Stimulated activated CD4-positive, alpha-beta T cell treated with anti-CD3 and anti-CD28 coated beads, TNF-alpha, amount 100 ng/mL, for 24 hours (primary cell): ENCODE measurements at regions not wholly inside any gene's neighbourhood (a gene's known extent, or its start where the extent isn't known, plus 50 kb on each side); places are given as distances from the start of the nearest gene placed in this dataset.

ENCODE experiments used
- DNase-seq, 3 experiments: peaks; one replicate each; pipeline ENCODE4 v3.0.0-alpha.2; 2020; ENCODE audit warnings: low read depth in 3 of 3

DNA sequence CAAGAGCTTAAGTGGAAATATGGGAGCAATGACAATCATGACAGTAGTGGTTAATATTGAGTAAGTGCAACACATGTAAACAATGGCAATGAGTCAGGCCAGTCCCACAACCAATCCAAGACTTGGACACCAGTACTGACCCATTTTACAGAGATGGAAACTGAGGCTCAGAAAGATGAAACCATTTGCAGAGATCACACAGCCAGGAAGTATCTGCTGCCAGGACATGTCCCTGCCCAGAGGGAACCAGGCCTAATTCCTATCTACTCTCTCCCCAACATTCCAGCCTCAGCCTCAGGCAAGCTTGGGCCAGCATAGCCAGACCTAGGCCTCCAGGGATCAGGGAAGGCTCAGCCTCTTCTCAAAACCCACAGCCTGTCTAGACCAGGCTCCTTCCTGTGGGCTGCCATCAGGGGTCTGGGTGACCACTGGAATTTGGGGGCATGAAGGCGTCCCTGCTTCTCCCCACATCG lies 395.1 kb downstream of the MN1 start:
- DNase-seq: no peak

DNA sequence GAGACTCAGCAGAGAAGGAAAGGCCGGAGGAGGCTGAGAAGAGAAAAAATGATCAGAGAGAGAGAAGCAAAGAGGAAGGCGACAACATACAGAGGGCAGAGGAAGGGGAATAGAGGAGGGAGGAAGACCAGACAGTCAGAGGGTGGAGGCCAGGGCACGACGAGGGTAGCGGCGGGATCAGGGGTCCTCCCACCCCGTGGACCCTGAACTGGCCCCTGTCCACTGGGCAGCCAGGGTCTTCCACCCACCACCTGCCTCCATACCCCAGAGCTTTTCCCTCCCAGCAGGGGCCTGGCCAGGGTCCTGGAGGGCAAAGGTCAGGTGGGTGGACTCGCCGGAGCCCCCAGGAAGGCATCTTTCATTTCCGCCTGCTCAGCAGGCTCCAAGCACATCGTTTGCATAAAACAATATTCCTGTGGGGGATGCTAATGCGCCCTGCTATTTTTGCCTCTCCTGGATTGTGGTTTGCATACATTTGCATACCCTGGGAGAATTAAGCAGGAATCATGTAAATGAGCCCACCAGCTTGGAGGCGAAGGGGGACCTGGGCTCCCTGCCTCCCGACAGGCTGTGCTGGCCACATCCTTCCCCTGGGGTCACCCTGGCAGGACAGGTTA lies 394.1 kb downstream of the MN1 start:
- no peak for DNase-seq

DNA sequence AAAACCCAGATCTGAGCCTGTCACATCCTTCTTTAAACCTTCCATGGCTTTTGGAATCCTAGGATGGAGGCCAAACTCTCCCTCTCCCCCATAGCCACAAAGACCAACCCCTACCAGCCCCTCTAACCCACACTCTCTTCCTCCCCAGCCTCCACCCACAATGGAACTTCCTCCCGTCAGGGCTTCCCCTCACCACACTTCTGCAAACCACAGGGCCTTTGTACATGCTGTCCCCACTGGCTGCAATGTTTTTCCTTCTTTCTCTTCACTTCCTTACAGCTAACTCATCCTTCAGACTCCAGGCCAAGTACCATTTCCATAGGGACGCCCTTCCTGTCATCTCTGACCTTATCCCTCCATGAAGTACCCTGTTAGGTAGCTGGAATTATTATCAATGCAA lies 393.5 kb downstream of the MN1 start:
- no peak for DNase-seq

DNA sequence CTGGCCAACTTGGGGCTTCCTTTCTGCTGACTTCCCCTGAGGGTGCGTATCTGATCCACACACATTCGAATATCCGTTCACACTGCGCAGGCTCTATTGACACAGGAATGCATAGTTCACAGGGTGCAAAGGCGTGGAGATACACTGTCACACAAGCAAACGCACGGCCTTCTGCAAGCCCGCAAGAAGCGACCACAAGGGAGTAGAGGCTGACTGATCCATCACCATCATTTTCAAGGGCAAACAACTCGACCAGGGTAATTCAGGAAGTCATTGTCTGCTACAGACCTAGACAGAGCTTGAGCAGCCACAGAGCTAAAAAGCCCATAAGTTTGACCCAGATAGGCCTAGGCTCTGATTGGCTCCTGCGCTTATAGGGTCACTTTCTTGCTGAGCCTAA lies 392.3 kb downstream of the MN1 start:
- DNase-seq: no peak

DNA sequence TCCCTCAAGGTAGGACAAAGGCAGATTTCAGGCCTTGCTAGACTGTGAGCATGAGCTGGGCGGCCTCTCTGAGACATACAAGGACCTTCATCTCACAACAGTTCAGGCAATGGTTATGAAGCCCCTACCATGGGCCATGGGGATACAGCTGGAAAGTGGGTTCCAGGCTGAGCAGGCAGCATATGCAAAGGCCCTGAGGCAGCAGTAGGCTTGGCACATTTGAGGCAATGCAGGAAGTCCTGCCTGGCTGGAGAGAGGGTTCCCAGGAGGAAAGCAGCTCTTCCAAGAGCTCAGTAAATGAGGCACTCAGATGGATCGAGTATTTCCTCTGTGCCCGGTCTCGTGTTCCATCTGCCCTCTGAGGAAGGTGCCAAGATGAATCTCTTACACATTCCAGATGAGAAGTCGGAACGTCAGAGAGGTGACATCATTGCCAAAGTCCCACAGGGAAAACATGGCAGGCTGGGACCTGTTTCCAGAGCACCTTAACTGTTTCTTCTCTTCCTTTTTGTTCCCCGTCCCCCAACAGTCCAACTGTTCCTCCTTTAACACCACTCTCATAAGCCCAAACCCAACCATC lies 388.6 kb downstream of the MN1 start:
- DNase-seq: no peak

DNA sequence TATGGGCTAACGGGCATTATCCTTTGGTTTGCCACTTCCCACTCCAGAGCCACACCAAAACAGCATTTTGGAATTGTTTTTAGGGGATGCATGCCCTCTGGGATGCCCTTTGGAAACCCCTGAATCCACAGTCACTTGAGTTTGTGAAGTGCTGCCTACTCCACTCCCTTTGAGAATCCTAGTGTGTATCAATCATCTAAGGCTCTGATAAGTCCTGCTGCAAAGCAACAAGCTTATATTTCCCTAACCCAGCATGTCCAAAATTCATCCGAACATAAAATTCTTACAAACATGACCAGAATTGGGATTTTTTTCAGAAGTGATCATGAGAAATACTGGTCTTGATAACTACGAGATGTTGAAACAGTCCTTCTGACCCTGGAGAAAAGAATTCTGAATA lies 387.9 kb downstream of the MN1 start:
- no peak for DNase-seq

DNA sequence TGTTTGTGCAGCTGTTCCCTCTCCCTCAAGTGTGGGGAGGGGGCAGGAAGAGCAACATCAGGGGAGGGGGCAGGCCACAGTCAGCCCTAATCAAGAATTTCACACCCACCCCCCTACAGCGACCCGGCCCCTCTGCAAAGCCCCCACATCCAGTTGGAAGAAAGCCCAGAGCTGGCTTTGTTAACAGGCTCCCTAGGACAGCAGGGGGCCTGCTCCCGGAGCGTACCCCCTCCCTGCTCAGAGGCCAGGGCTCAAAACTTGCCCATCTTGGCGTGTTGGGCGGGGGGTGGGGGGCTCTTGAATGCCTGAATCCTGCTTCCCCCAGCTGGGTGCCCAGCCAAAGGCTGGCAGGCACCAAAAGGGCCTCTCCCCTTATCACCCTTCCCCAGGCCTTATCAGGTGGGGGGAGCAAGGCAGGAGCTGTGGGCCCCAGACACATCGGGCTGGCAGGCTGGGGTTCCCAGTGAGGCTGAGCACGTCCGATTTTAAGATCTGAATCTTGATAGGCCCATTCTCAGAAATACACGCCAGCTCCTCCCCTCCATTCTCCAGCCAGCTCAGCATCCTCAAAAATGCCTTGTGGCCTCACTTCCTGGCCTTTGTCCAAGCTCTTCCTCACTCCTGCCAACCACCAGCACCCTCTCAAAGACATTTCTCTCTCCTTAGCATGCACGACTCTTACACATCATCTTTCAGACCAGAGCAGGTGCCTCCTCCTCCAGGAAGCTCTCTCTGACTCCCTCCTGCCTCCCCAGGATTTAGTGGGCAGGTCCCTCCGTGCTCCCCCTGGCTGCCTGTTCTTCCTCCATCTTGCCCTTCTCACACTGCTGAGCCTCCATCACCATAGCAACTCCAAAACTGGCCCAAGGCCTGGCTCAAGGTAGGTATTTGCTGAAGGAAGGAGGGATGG lies 384.8 kb downstream of the MN1 start:
- DNase-seq: no peak

DNA sequence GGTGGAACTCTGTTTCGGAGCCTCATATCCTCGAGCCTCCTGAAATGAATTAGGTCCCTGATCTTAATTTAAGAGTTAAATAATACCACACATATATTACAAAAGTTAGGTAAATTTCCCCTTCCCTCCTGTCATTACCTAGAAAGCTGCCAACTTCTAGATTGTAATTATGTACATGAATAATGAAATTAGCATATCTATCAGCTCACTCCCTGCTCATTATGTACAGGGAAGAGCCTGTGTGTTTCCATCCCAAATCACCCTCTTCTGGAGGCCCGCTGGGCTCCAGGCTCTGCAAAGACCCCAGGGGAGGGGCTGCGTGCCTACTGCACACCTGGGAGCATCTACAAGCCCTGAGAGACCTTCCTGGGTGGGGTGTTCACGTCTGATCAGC lies 384.1 kb downstream of the MN1 start:
- DNase-seq: no peak

DNA sequence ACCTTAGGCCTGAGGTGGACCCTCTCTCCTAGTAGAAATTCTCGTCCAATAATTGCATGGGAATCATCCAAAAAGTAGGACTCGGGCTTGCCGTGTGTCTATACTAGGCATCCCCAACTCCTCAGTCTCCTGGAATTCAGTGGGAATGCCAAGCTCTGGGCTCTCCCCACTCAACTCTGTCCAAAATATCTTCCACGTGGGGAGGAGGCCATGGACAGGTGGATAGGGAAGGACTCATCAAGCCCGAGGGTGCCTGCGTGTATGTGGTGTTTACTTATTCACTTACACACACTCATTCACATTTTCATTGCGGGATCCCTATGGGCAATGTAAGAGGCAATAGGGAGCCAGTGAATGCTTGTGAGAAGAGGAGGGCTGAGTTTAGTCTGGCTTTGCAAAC lies 383.3 kb downstream of the MN1 start:
- DNase-seq: no peak

DNA sequence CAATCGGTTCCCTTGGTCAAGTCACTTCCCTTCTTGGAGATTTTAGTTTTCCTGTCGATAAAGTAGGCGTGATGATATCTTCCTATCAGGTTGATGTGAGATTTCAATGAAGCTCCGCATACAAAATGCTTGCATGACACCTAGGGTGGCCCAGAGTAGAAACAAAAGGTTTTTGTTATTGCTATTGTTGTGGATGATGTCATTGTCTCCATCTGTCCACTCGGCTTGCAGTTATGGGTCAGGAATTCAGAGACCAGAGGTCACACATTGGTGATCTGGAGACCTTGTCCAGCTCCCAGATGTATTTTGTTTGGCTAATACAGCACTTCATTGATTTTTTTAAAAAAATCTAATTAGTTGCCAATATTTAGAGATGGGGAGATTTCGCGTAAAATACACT lies 382.1 kb downstream of the MN1 start:
- no peak for DNase-seq

DNA sequence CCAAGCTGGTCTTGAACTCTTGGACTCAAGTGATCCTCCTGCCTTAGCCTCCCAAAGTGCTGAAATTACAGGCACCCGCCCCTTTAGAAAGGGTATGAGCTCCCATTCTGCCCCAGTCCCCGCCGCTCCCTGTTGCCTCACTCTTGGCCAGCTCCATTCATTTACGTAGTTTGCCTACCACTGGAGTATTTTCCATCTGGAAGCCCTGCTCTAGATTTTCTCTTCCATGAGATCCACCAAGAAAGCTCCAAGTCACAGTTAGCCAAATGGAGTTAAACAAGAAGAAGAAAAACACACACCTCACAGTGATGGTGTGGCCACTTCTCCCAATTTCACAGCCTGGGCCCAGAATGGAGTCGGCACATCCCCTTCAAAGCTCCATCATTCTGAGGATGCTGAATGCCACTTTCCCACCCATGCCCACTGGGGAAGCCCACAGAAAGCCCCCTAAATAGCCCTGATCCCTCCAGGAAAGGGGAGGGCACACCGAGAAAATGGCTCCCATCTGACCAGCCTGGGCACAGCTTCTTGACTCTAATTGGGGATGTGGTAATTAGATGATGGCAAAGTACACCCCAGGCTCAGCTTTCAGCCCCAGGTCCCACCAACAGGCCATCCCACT lies 381.2 kb downstream of the MN1 start:
- DNase-seq: no peak

DNA sequence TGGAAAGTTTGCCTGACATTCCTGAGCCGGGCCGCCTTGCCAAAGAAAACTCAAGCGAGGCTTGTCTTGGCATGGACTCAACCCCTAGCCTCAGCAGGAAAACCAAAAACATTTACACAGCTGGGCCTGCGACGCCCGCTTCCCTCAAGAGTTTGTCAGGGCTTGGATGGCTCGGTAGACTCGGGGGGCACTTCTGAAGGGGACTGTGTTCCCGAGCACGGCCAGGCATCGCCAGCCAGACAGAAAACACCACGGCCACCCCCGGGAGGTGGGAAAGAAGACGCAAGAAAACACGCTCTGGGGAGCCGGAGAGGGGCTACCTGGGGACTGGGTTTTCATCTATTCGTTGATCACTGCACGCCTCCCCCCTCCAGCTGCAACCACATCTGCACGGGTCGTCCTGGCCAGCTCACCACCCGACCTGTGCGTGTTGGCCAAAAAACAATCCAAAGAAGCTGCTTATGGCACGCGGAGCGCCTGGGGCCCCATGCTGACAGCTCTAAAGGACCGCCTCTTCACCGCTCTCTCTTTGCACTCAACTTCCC lies 380.7 kb downstream of the MN1 start:
- no peak for DNase-seq

DNA sequence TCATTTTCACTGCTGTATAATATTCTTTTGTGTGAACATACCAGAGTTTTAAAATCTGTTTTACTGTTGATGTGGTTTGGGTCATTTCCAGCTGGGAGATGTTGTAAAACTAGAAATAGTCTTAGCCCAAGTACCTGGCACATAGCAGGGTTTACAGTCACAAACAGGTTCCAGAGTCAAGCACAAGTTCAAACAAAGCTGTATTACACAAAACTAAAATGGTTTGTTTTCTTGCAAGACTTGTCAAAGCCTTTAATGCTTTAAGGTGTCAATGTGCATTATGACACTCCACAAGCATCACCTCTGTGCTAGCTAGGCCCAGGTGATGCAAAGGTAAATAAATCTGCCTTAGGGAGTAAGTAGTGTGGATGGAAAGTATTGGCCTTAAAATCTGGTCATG lies 379.1 kb downstream of the MN1 start:
- no peak for DNase-seq

DNA sequence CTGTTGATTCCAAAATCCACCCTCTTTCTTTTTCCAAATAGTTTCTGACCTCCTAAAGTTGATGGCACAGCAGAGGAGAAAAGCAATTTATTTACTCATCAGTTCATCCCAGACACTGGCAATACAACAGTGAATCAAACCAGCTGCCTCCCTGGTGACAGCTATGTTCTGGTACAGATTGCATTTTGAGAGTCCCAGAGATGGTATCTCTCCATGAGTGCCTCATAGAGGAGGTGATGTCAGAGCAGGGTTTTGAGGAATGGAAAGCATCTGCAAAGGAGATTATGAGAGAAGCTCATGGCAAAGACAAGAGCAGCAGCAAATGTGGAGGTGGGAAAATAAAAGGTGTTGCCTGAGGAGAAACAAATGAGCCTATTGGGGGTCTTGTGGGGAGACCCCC lies 377.2 kb downstream of the MN1 start:
- DNase-seq: no peak

DNA sequence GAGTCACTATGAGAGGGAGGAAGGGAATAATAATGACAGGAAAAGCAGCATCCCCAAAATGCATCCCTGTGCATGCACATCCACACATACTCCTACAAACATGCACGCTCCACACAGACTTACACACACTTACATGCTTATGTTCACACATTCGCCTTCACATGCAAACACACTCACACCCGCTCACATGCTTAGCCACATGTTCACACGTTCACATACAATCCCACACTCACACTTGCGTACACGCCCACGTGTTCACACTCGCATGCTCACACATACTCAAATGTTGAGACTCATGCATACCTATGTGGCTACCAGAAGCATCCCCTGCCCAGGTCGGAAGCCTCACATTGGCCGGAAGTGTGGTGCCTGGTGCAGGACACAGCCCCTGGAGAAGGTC lies 372.1 kb downstream of the MN1 start:
- no peak for DNase-seq

DNA sequence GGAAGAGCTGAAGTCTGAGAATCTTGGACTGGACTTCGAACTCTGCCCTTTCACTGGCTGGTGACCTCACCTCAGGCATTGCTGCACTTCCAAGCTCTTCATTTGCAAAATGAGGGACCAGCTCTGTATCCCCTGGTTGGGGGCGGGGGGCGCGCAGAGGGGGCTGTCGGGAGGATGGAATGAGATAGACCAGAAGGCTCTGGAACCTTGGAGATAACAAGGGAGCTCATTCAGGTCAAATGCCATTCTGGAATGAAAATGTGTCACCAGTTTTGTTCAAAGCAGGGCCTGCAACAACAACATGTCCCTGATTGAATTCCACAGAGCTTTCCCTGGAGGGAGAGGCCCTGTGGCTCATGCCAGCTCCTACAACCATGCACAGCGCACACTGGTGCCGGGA lies 370.5 kb downstream of the MN1 start:
- DNase-seq: no peak

DNA sequence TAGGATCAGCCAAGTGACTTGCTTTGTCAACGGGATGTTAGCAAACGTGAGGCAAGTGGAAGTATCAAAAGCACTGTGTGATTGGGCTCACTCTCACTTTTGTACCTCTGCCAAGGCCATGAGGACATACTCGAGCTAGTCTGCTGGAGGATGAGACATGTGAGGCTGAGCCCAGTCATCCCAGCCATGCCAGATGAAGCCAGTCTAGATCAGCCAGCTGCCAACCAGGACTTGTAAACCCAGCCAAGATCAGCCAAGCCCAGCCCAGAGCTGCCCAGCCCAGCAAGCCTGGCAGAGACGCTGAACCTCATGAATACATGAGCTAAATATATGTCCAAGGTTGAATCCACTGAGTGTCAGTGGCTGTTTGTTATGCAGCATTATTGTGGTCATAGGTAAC lies 369.7 kb downstream of the MN1 start:
- DNase-seq: no peak

DNA sequence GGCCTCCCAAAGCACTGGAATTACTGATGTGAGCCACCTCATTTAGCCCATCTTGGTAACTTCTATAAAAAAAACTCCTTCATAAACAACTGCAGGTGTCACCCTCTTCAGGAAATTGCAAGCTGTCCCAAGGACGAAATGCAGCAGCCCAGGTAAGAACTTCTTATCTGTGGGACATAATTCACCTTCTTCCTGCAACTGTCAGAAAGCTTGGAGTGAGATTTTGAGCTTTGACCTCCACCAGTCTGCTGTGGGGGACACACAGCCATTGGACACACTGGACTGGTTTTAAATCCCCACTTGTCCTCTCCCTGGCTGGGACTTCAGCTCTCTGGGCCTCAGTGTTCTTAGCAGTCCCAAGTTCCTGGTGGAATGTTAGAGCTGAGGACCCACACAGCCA lies 368.5 kb downstream of the MN1 start:
- DNase-seq: no peak

DNA sequence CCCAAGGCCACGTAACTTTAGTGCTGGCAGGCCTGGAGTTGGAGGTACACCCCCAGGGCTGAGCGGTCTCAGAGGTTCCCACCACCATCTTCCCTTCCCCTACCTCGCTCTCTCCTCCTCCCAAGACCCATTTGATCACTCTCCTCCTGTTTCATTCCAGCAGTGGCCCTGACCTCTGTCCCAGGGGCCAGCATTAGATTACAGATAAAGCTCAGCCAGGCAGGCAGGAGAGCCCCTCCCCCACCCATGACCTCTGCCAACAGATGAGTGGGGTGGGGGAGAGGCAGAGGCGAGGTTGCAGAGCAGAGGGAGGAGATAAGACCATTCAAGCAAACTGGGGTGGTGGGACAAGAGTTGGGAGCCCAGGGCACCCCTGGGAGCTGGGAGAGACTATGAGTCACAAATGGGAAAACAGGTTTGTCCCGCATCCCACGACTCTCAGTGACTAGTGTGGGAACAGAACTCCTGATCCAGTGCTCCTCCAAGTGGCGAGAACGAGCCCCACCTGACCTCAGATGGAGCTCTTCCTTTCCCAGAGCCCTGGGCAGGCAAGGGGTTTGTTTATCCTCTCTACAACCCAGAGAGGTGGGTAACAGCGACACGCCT lies 367.9 kb downstream of the MN1 start:
- no peak for DNase-seq

DNA sequence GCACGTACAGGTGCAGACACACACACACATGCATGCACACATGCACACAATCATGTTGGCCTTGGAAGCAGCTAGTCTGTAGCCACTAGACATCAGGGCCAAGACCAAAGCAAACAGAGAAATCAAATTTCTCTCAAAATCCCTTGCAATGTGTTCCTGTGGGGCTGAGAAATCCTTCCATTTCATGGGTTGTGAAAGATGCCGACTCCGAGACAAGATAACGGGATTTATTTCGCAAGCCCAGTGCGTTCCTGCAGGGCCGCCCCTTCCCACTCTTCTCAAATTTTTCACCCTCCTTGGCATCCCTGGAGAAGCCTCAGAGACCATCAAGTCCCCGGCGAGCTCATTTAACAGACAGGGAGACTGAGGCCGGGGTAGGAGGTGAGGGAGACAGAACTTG lies 366.7 kb downstream of the MN1 start:
- no peak for DNase-seq

DNA sequence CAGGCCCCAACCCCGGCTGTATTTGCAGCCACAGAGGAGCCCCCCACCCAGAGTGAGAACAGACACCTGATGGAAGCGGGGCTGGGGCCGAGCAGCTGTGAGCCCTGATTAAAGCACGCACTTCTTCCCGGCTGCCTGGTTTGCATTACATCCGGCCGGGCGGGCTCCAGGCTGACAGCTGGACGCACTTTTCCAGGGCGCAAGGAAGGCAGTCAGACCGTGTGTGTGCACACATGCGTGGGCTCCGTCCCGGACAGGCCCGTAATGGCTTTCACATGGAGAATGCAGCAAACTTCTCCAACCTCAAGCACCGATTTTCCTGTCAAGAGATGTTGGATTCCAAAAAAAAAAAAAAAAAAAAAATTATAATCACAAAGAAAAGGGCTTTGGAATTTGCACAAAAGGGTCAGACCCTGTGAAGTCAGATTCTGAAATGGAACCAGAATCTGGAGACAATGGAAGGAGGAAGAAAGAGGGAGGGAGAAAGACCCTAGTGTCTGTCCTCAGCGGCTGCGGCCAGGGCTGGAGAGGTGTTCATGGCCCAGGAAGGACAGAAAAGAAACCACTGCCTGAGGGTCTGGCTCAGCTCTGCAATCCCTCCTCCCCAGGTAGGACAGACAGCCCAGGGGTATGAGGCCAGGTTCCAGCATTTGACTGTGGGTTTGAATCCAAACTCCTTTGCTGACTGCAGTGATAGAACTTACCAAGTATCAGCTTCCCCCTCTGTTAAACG lies 365.5 kb downstream of the MN1 start:
- no peak for DNase-seq
